ENCODE measurements at regions not wholly inside any gene's neighbourhood (a gene's known extent, or its start where the extent isn't known, plus 50 kb on each side); places are given as distances from the start of the nearest gene placed in this dataset.
"Not testable (repeated sequence)": the region's sequence is repeated elsewhere in the genome, so short reads cannot be mapped to it uniquely, and the experiment has no call there.

- no peak for DNase-seq
Observed at GRCh38 chr3:103818800-103819199, 1384.0 kb downstream of the ZPLD1 start.

DNA sequence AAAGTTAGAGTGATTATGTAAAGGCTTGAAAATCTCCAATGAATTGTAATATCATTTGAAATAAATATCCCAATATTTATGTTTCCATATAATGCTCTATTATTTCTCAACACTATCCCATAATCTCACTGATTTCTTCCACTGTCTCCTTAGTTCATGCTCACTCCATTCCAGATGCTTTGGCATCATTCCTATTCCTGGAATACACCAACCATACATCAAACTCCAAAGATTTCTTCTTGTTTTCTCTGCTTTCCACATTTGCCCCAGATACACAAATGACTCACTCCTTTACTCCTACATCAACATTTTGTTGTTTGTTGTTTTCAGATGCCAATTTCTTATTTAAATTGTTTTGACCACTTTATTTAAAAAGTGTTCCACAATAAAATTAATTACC is 1390.8 kb downstream of the ZPLD1 start:
- DNase-seq: no peak

GRCh38 chr3:103829723-103830326 is 1395.0 kb downstream of the ZPLD1 start:
- no peak for DNase-seq

DNA sequence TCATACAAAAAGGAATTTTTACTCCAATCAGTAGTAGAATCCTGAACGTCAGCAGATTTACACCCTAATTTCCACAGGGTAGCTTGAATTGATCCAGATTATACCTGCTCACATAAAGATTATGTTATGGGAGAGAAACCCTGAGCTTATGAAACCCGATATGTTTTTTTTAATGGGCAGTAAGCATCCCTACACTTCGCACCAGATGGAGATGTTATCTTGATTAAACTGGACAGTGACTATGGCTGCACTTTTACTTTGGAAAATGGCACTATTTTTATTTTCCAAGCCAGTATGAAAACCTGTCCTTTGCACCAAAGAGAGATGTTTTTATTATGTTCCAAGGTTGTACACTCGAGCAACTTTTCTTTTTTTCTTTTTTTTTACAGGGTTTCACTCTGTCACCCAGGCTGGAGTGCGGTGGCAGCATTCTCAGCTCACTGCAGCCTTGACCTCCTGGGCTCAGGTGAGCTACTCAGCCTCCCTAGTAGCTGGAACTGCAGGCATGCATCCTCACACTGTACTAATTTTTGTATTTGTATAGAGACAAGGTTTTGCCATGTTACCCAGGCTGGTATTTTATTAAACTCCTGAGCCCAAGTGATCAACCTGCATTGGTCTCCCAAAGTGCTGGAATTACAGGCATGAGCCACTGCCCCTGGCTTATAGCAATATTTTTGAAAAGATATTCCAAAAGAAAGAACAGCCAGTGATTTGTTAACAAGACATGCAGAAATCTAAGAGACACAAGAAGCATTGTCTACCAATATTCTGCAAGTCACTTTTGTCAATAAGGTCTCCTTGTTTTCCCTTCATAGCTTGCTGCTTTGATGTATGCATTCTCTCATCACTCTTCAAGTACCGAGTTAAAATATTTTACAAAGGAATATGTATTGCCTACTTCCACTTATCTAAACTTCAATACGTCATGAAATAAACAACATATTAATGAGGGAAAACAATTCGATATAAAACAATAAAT is 1412.6 kb downstream of the ZPLD1 start:
- no peak for DNase-seq

- no peak for DNase-seq
Observed at GRCh38 chr3:103851793-103852192, 1417.0 kb downstream of the ZPLD1 start.

GRCh38 chr3:103862415-103862814 is 1427.6 kb downstream of the ZPLD1 start:
- DNase-seq: no peak

GRCh38 chr3:103863381-103863780 is 1428.6 kb downstream of the ZPLD1 start:
- DNase-seq: no peak

- no peak for DNase-seq
Observed at GRCh38 chr3:103866113-103866512, 1431.3 kb downstream of the ZPLD1 start.

DNA sequence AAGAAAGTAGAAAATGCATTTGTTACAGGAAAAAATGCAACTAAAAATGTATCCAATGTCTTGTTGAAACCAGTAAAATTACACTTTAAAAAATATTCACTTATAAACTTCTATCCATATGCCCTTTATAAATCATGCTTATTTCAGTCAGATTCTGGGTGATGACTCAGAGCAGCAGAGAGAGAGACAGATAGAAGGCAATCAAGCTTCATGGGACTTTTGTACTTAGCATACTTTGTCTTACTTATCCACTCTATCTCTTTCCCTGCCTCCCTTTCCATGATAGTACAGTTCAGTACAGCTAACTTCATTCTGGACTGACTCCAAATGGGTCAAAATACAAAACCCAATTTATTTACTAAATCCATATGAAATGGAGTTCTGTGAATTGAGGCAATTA is 1438.2 kb downstream of the ZPLD1 start:
- no peak for DNase-seq

DNA sequence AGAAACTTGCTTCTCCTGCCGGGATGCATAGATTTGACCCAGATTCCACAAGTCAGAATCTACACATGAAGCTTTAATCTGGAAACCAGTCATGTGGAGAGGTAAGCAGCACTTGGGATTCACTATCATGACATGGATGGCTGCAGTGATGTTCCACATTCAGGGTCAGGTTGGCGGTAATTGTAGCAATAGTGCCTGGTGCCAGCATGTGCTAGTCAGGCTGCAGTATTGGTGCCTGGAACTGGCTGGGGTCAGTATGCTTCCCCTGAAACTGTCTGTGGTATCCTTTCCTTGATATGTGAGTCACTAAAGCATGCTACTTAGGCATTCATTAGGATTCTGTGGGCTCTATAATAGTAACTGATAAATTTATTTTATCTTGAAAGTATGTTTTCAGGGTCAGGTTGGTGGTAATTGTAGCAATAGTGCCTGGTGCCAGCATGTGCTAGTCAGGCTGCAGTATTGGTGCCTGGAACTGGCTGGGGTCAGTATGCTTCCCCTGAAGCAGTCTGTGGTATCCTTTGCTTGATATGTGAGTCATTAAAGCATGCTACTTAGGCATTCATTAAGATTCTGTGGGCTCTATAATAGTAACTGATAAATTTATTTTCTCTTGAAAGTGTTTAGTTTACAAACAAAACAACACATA is 1439.2 kb downstream of the ZPLD1 start:
- no peak for DNase-seq

GRCh38 chr3:103881809-103882208 is 1447.0 kb downstream of the ZPLD1 start:
- DNase-seq: not testable (repeated sequence)

DNA sequence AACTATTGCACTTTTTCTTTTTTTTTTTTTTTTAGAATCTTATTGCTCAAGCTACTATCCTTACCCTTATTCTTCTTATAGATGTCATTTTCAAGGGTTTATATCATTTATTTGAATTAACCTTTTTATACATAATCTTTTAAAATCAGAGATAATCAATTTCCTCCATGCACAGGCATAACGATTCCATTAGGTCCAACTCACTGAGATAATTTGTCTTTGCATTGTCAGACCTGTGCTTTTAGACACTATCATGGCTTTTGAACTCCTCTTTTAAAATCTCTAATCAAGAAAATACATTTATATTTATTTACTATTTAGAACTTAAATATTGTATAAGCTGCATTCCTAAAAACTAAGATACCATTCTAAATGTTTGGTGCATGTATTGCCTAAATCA is 1454.9 kb downstream of the ZPLD1 start:
- no peak for DNase-seq

GRCh38 chr3:103894162-103894822 is 1459.5 kb downstream of the ZPLD1 start:
- no peak for DNase-seq

GRCh38 chr3:103899328-103899727 is 1464.5 kb downstream of the ZPLD1 start:
- no peak for DNase-seq

DNA sequence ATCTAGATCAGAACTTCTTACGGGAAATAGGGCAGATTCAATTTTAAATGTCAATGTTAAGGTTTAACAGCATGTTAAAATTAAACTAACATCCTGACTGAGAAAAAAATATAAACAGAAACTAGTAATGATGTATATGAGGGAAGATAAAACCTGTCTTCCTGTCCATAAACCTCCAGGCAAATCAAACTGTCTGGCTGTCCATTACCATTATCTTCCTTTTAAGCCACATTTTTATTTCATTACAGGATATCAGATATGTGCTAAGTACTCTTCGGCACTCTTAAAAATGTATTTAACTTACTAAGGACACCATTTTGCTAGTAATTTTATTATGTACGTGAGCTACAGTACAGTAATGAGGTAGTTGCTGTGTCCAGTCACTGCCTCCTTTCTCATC is 1461.7 kb upstream of the ALCAM start:
- no peak for DNase-seq

DNA sequence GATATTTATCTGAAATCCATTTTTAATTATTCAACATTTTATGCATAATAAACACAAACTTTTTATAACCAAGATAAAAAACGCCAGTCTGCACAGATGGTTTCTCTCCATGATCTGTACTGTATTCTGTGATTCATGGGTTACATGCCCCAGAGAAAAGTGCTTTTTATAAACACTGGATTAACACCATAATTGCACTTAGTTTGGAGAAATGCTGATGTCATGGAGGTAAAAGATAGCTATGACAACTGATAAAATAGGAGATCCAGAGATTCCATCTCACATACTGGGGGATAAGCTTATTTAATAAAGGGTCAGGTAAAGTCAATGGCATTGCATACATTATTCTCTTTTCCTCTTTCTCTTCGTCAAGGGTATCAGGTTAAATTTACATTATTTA is 1460.4 kb upstream of the ALCAM start:
- no peak for DNase-seq

DNA sequence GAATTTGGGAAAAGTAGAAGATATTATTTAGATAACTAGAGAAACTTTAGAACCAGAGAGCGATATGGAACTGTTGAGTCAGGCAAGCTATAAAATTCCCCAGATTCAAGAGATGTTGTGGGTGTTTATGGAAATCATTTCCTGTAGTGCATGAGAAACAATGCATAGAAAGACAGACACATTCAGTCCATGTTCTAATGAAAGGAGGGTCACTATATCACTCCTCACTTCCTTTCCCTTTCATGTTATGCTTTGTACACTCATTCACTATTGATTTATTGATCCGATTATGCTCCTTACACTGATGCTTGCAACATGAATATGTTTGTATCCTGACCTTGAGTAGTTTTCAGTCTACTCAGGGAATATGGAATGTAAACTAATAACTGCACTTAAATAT is 1459.9 kb upstream of the ALCAM start:
- no peak for DNase-seq

DNA sequence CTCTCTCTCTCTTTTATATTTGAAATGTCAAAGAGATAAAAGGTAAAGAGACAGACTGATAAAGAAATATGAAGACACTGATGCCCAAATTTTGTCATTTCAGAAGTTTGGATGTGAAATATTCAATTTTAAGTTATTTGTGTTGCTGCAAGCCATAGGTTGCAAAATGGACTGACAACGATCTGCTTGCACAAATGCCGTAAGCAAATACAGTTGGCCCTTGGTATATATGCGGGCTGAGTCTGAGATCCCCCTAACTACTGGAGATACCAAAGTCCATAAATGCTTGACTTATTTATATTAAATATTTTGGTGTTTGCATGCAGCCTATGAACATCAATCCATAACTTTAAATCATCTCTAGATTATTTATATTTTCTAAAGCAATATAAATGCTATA is 1459.1 kb upstream of the ALCAM start:
- DNase-seq: no peak

DNA sequence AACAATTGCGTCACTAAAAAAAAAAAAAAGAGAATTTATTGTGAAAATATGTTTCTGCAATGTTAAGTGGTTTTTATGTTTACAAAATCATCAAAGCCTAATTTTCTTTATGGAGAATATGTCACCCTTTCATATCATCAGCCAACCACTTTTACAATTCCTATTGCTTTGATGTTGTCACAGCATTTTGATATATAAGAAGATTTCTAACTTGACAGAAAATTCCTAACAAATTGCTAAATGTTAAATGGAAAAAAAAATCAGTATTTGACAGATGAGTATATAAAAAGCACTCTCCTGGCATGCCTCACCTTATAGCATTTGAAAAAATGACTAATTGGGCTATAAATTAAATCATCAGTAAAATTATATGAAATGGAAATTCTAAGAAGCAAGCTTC is 1457.3 kb upstream of the ALCAM start:
- no peak for DNase-seq

GRCh38 chr3:103918336-103918735 is 1448.4 kb upstream of the ALCAM start:
- no peak for DNase-seq

GRCh38 chr3:103919327-103919726 is 1447.4 kb upstream of the ALCAM start:
- DNase-seq: no peak

DNA sequence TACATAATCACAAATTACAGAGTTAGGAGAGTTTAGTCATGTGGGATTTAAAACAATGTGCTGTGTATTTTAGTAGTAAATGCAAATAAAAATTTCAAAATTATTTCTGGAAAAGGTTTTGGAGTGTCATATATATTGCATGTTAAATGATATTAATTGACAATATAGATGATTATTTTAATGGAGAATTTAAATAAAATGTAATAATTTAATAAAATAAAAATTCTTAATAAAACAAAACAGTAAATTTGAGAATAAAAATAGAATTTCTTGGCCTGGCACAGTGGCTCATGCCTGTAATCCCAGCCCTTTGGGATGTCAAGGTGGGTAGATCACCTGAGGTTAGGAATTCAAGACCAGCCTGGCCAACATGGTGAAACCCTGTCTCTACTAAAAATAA is 1442.8 kb upstream of the ALCAM start:
- no peak for DNase-seq

DNA sequence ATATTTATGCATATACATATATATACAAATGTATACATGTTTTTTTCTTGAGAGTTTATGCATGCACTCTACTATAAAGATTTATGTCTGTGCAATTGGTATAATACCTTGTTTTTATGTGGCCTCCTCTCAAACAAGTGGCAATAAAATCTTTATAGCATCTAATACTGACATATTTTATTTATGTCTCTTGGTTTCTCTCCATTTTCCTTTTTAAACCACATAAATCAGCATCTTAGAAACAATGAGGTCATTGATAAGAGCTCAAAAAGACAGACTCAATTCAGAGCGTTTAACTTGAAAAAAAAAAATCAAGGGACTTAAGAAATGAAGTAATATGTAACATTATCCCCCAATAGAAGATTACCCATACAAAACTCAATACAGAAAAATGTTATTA is 1442.2 kb upstream of the ALCAM start:
- DNase-seq: no peak

Measured in stimulated activated CD4-positive, alpha-beta T cell treated with anti-CD3 and anti-CD28 coated beads, Interleukin-4, amount 100 ng/mL, for 24 hours (primary cell).